Ovary (tissue), 3 donors: ENCODE measurements at regions not wholly inside any gene's neighbourhood (a gene's known extent, or its start where the extent isn't known, plus 50 kb on each side); places are given as distances from the start of the nearest gene placed in this dataset.

Experiments
- EP300 ChIP-seq: sonication (generic); formaldehyde crosslinking; IDR thresholded peaks from one replicate; pipeline ENCODE4 v1.6.1; 2017; ENCODE audit warnings: antibody characterized with exemption
- POLR2A ChIP-seq: fragments of 450-650 bp; IDR thresholded peaks from one replicate; pipeline ENCODE4 v1.6.1; 2017; ENCODE audit warnings: antibody characterized with exemption, mild to moderate bottlenecking, moderate library complexity
- TF ChIP-seq, protein P1 (sequence below), 3 donors: fragments of 450-650 bp in 2 of 3; fragments of 200-600 bp in 1 of 3; IDR thresholded peaks; one replicate each; pipeline versions ENCODE4 v1.5.1 to v1.8.0; 2016 to 2022; ENCODE audit warnings: antibody characterized with exemption in 3 of 3, mild to moderate bottlenecking in 1 of 3
- donor health status: DM: no; HTN: no; CAD: no.

DNA sequence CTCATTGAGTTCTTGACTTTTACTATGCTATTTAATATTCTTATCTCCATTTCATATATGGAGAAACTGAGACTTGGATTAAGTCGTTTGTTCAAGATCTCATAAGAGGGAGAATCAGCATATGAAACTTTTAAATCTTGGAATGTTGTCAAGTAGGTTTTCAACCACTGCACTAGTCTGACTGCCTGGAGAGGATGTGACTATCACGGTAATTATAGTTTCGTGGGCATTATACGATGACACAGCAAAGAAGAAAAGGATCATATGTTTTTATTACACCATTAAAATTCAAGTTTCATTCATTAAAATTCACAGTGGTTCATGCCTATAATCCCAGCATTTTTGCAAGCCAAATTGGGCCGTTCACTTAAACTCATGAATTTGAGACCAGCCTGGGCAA is 555.2 kb downstream of the SLITRK1 start:
- TF ChIP-seq, protein P1, sequence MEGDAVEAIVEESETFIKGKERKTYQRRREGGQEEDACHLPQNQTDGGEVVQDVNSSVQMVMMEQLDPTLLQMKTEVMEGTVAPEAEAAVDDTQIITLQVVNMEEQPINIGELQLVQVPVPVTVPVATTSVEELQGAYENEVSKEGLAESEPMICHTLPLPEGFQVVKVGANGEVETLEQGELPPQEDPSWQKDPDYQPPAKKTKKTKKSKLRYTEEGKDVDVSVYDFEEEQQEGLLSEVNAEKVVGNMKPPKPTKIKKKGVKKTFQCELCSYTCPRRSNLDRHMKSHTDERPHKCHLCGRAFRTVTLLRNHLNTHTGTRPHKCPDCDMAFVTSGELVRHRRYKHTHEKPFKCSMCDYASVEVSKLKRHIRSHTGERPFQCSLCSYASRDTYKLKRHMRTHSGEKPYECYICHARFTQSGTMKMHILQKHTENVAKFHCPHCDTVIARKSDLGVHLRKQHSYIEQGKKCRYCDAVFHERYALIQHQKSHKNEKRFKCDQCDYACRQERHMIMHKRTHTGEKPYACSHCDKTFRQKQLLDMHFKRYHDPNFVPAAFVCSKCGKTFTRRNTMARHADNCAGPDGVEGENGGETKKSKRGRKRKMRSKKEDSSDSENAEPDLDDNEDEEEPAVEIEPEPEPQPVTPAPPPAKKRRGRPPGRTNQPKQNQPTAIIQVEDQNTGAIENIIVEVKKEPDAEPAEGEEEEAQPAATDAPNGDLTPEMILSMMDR (IDR thresholded peaks at IDR 0.05): no peak
- TF ChIP-seq EP300 (no peak), POLR2A (no peak)
